ENCODE measurements at regions not wholly inside any gene's neighbourhood (a gene's known extent, or its start where the extent isn't known, plus 50 kb on each side); places are given as distances from the start of the nearest gene placed in this dataset.
A peak's percentile ranks its signal among the peaks of the same experiment; 100 is the strongest.

- no peaks in the 10 kb centered on the region for H3K4me1 ChIP-seq (ENCODE audit: insufficient read depth, low read length)
- H3K27ac Mint-ChIP-seq = no peak overlapping the region
- WGBS (ENCODE audit: extremely low coverage, insufficient read length, low lambda C conversion rate) = no CpG with 5 or more reads among the region's 20 CpGs
- H2AFZ ChIP-seq (ENCODE audit: low read length) = no peak overlapping the region
- no peaks in the 10 kb centered on the region for H3K79me1 ChIP-seq (ENCODE audit: insufficient read depth, low read depth, low read length, poor library complexity, severe bottlenecking)
- H3K23me2 ChIP-seq (ENCODE audit: insufficient read length, low read depth, low read length, poor library complexity, severe bottlenecking) = no peaks in the 10 kb centered on the region
- no peak overlapping the region for H3T11ph ChIP-seq (ENCODE audit: low read length)
- no peak overlapping the region for H3K27ac ChIP-seq (ENCODE audit: insufficient read length, low read depth, low read length)
- no peak overlapping the region for H2BK20ac ChIP-seq (ENCODE audit: low read depth, low read length, poor library complexity, severe bottlenecking)
- H3K4ac ChIP-seq (ENCODE audit: low read depth, low read length) = no peak overlapping the region
- no peak overlapping the region for H3K4me2 ChIP-seq (ENCODE audit: insufficient read depth, insufficient read length, low read length)
- peaks cover 26 to 29% of the 10 kb centered on the region in 2 experiments for H3K9me3 Mint-ChIP-seq
- H3K9me3 ChIP-seq (ENCODE audit: control insufficient read depth, low read depth, low read length) = peaks cover 18% of the 10 kb centered on the region
- H4K20me1 ChIP-seq (ENCODE audit: control insufficient read depth, insufficient read depth, insufficient read length) = no peaks in the 10 kb centered on the region
- peak; percentile 84 for DNase-seq
- no peak overlapping the region for H2BK15ac ChIP-seq (ENCODE audit: low read depth, low read length)
- H3K18ac ChIP-seq (ENCODE audit: insufficient read length, low read depth, low read length) = no peak overlapping the region
- H3K4me1 Mint-ChIP-seq = peaks cover 16 to 17% of the 10 kb centered on the region in 2 experiments
- H2BK12ac ChIP-seq (ENCODE audit: insufficient read length, low read depth, low read length) = no peak overlapping the region
- H3K9ac ChIP-seq (ENCODE audit: extremely low read depth, insufficient read length, low read length) = no peak overlapping the region
- H3K23ac ChIP-seq (ENCODE audit: insufficient read length, low read depth, low read length) = no peak overlapping the region
- no peak overlapping the region for H4K8ac ChIP-seq (replicated peaks; ENCODE audit: insufficient read length, low read depth, low read length)
- peak; percentile 94 for TF ChIP-seq CTCF (conservative IDR thresholded peaks at IDR 0.05)
- no peaks in the 10 kb centered on the region for H3K79me2 ChIP-seq (ENCODE audit: insufficient read depth, low read length)
- no peak overlapping the region for H2AK5ac ChIP-seq (ENCODE audit: insufficient read length, low read length)
- no peak overlapping the region for H2BK120ac ChIP-seq (ENCODE audit: low read depth, low read length, poor library complexity, severe bottlenecking)
- H2BK5ac ChIP-seq (ENCODE audit: insufficient read length, low read length) = no peak overlapping the region
- peaks cover 36% of the 10 kb centered on the region for H3K27me3 Mint-ChIP-seq (ENCODE audit: low read depth)
- no peaks in the 10 kb centered on the region for H3K27me3 ChIP-seq (ENCODE audit: insufficient read depth, low read length)
- no peak overlapping the region for H4K5ac ChIP-seq (ENCODE audit: insufficient read length, low read depth, low read length)
- peaks cover 9 to 19% (median 18%) of the 10 kb centered on the region in 3 experiments; a peak in 6 of 7 replicates for H3K36me3 Mint-ChIP-seq (ENCODE audit: insufficient read depth in 1 of 3, low read depth in 3 of 3)
- no peak overlapping the region for H4K91ac ChIP-seq (ENCODE audit: insufficient read length, low read depth, low read length)
- H3K14ac ChIP-seq (ENCODE audit: insufficient read depth, low read length) = no peak overlapping the region
- H3K4me3 Mint-ChIP-seq = no peak overlapping the region
- H3K56ac ChIP-seq (ENCODE audit: insufficient read length, low read depth, low read length) = no peak overlapping the region
Measured at GRCh38 chr13:111505175-111505777, 184.8 kb downstream of the TEX29 start.
